A549 (cell line): ENCODE measurements at regions not wholly inside any gene's neighbourhood (a gene's known extent, or its start where the extent isn't known, plus 50 kb on each side); places are given as distances from the start of the nearest gene placed in this dataset.

Experiments used
- ATAC-seq, 2 experiments: fragments of 200-7000 bp in 1 of 2; fragments of >200 bp in 1 of 2; cut with Nextera tagmentation in 1 of 2; cut with Tn5 transposase in 1 of 2; 3 replicates each; pipeline versions ENCODE4 v1.8.0 to v1.9.1; 2018 to 2020; ENCODE audit warnings: mild to moderate bottlenecking in 1 of 2, moderate library complexity in 1 of 2
- CTCF ChIA-PET: fragments of 300-600 bp; sonication (Branson Sonifier 250); formaldehyde crosslinking; extraction: SDS; loops from one replicate; lab custom pipeline; 2021; ENCODE audit warnings: antibody characterized with exemption, inconsistent platforms; lab: Yijun Ruan, JAX
- POLR2A ChIA-PET: fragments of 350-600 bp; formaldehyde crosslinking; extraction: SDS; loops from one replicate; lab custom pipeline; 2021; ENCODE audit warnings: antibody characterized with exemption, inconsistent platforms; lab: Yijun Ruan, JAX
- DNase-seq, 2 experiments: peaks; one replicate each; pipeline versions ENCODE4 v3.0.0 to v3.0.0-alpha.2; 2011 to 2016; ENCODE audit warnings: low read depth in 1 of 2, low spot score in 1 of 2
- FAIRE-seq: peaks from 2 replicates; lab custom pipeline; 2011; peaks lifted over from hg19 to GRCh38; lab: Jason Lieb, UNC
- H3K27ac ChIP-seq, 2 experiments: fragments of >200 bp; sonication (Bioruptor Twin); formaldehyde crosslinking; 3 replicates each; pipeline ENCODE4 v1.5.1; 2016 to 2017
- H3K4me1 ChIP-seq: fragments of >200 bp; sonication (Bioruptor Twin); formaldehyde crosslinking; 3 replicates; pipeline ENCODE4 v1.6.1; 2016
- H3K4me2 ChIP-seq: fragments of >200 bp; sonication (Bioruptor Twin); formaldehyde crosslinking; 3 replicates; pipeline ENCODE4 v1.6.1; 2016
- H3K4me3 ChIP-seq: fragments of >200 bp; sonication (Bioruptor Twin); formaldehyde crosslinking; 3 replicates; pipeline ENCODE4 v1.5.1; 2016
- H3K9me3 ChIP-seq: fragments of >200 bp; sonication (Bioruptor Twin); formaldehyde crosslinking; 3 replicates; pipeline ENCODE4 v1.6.1; 2016
- CBX2 ChIP-seq: fragments of 200-600 bp; sonication (generic); IDR thresholded peaks from 2 replicates; pipeline ENCODE4 v1.6.1; 2016; ENCODE audit warnings: low read depth, mild to moderate bottlenecking, borderline replicate concordance
- CHD2 ChIP-seq: fragments of 150-350 bp; IDR thresholded peaks from 2 replicates; pipeline ENCODE4 v1.6.1; 2014; ENCODE audit warnings: low read length; ENCODE audit not compliant: partially characterized antibody
- FOSB ChIP-seq: fragments of 250-450 bp; sonication (Bioruptor Pico); IDR thresholded peaks from 2 replicates; pipeline ENCODE4 v1.5.0; 2020; ENCODE audit warnings: mild to moderate bottlenecking, moderate library complexity
- FOSL2 ChIP-seq, 2 experiments: fragments of 450-650 bp in 1 of 2; fragments of >200 bp in 1 of 2; sonication (Bioruptor Twin) in 1 of 2; formaldehyde crosslinking; IDR thresholded peaks; 2 replicates each; pipeline versions ENCODE4 v1.5.0 to v1.6.1; 2016 to 2020; ENCODE audit warnings: mild to moderate bottlenecking in 1 of 2, moderate library complexity in 1 of 2
- HOXA7 ChIP-seq: fragments of 250-450 bp; sonication (Bioruptor Pico); IDR thresholded peaks from 2 replicates; pipeline ENCODE4 v1.5.0; 2020; ENCODE audit warnings: mild to moderate bottlenecking, moderate library complexity
- HOXB5 ChIP-seq: fragments of 250-450 bp; sonication (Bioruptor Pico); IDR thresholded peaks from 2 replicates; pipeline ENCODE4 v1.5.0; 2020; ENCODE audit warnings: mild to moderate bottlenecking, moderate library complexity
- JUN ChIP-seq, 2 experiments: fragments of >200 bp; sonication (Bioruptor Twin); formaldehyde crosslinking; IDR thresholded peaks; 2 replicates in 1 of 2; 3 replicates in 1 of 2; pipeline ENCODE4 v1.6.1; 2016 to 2017
- JUNB ChIP-seq: fragments of >200 bp; sonication (Bioruptor Twin); formaldehyde crosslinking; IDR thresholded peaks from 2 replicates; pipeline ENCODE4 v1.6.1; 2016
- NFE2L2 ChIP-seq: fragments of 150-350 bp; conservative IDR thresholded peaks from 2 replicates; pipeline ENCODE4 v1.6.1; 2014; ENCODE audit warnings: low read length
- NR3C1 ChIP-seq: fragments of >200 bp; sonication (Bioruptor Twin); formaldehyde crosslinking; IDR thresholded peaks from 3 replicates; pipeline ENCODE4 v1.6.1; 2017
- RARB ChIP-seq: fragments of 250-450 bp; sonication (Bioruptor Pico); IDR thresholded peaks from 2 replicates; pipeline ENCODE4 v1.8.0; 2021; ENCODE audit warnings: mild to moderate bottlenecking, moderate library complexity
- RCOR1 ChIP-seq: fragments of 150-350 bp; IDR thresholded peaks from 2 replicates; pipeline ENCODE4 v1.6.1; 2014; ENCODE audit warnings: antibody characterized with exemption, low read length, low read depth
- SMC3 ChIP-seq: fragments of >200 bp; sonication (Bioruptor Twin); formaldehyde crosslinking; IDR thresholded peaks from 3 replicates; pipeline ENCODE4 v1.6.1; 2018; ENCODE audit warnings: inconsistent platforms
- SREBF2 ChIP-seq: fragments of 450-650 bp; IDR thresholded peaks from 2 replicates; pipeline ENCODE4 v1.6.1; 2014; ENCODE audit warnings: mild to moderate bottlenecking, moderate library complexity
- WGBS: methylation state at CpG from one replicate; pipeline ENCODE4 v1.1.6; 2017; ENCODE audit errors: missing lambda C conversion rate; 5-methylcytosine and 5-hydroxymethylcytosine counted together
- TF ChIP-seq, protein P1 (sequence below): IDR thresholded peaks from 2 replicates; pipeline ENCODE4 v1.6.1; 2012
- TF ChIP-seq, protein P2 (sequence below): fragments of 200-600 bp; sonication (generic); IDR thresholded peaks from 2 replicates; pipeline ENCODE4 v1.6.1; 2016; ENCODE audit warnings: antibody characterized with exemption, mild to moderate bottlenecking, moderate library complexity
- TF ChIP-seq, protein P3 (sequence below): fragments of 250-450 bp; sonication (Bioruptor Pico); IDR thresholded peaks from 2 replicates; pipeline ENCODE4 v1.5.0; 2020; ENCODE audit warnings: low read depth, mild to moderate bottlenecking, moderate library complexity

DNA sequence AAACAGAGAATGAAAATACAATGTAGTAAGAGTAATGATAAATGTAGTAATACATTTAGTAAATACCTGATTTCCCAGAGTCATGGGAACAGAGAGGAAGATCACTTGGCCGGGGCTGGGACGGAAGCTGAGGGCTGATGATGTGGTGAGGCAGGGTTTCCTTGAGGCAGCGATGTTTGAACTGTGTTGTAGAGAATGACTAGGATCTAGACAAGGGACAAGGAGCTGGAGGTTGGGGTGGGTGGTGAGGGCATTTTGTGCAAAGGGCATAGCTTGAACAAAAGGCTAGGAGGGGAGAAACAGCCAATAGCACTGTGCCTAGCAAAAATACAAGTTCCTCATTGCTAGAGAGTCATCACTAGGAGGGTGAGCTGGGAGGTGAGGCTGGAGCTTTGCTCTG lies 64.3 kb upstream of the RAPGEF2 start:
- WGBS = 89% methylated on average over 3 of the region's 3 CpGs
- Histone ChIP-seq H3K27ac (no peak overlapping the region), H3K4me1 (no peaks in the 10 kb centered on the region), H3K4me2 (no peak overlapping the region), H3K4me3 (no peak overlapping the region), H3K9me3 (no peaks in the 10 kb centered on the region)
- ChIA-PET POLR2A (no interaction called here), CTCF (no interaction called here)
- no peak for TF ChIP-seq RCOR1
- TF ChIP-seq JUN (IDR thresholded peaks at IDR 0.05) = no peak
- TF ChIP-seq JUNB = no peak
- no peak for TF ChIP-seq SREBF2
- no peak for TF ChIP-seq FOSB
- TF ChIP-seq HOXB5 (CRISPR knock-in tag) = no peak
- no peak for TF ChIP-seq NR3C1
- no peak for TF ChIP-seq NFE2L2
- TF ChIP-seq RARB (CRISPR knock-in tag) = no peak
- no peak for DNase-seq
- no peak for FAIRE-seq
- ATAC-seq = no peak

DNA sequence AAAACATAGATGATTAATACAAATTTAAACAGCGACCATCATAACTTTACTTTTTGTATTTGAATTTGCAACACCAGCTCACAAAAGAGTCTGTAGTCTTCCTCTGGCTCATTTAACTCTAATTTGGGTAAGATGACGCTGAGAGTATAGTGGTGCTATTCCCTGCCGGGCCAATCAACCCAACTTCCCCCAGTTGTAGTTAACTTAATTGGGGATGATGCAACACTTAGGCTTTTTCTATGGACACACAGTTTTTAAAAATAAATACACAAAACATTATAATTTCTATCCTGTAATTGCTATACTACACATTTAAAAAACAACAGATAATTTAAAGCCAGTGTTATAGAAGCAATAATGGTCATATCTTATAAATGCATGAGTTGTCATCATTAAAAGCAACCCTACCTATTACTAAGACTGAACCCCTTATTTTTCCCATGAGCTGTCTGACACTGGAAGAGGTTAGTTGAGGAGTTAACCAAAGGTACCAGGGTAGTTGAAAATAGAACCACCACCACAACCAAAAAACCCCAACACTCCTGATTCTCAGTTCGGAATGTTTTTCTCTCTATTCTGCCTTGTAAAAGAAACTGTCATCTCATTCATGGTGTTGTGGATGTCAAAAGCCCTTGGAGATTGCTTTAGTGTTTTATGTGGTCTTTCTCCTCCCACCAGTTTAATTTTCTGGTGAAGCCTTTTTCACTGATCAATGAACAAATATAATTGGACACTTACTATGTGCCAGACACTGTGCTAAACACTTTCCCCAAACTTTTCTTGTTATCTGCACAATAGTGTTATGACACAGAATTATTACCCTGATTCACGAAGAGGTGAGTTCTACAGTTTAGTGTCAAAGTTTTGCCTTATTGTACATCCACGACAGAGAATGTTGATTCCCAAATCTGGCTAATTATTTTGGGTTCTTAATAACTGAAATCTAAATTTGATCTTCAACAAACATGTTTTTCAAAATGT lies 61.5 kb upstream of the RAPGEF2 start:
- DNase-seq = no peak
- POLR2A ChIA-PET = no interaction called here

More for the DNA sequence above, 61.5 kb upstream of the RAPGEF2 start:
- no peak overlapping the region for H3K4me3 ChIP-seq
- H3K27ac ChIP-seq = no peak overlapping the region
- H3K4me2 ChIP-seq = no peak overlapping the region
- TF ChIP-seq, protein P1, sequence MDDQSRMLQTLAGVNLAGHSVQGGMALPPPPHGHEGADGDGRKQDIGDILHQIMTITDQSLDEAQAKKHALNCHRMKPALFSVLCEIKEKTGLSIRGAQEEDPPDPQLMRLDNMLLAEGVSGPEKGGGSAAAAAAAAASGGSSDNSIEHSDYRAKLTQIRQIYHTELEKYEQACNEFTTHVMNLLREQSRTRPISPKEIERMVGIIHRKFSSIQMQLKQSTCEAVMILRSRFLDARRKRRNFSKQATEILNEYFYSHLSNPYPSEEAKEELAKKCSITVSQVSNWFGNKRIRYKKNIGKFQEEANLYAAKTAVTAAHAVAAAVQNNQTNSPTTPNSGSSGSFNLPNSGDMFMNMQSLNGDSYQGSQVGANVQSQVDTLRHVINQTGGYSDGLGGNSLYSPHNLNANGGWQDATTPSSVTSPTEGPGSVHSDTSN = no peak
- TF ChIP-seq FOSL2 (IDR thresholded peaks at IDR 0.05) = no peak
- TF ChIP-seq FOSL2 (CRISPR knock-in tag; IDR thresholded peaks at IDR 0.05) = no peak
- TF ChIP-seq, protein P2, sequence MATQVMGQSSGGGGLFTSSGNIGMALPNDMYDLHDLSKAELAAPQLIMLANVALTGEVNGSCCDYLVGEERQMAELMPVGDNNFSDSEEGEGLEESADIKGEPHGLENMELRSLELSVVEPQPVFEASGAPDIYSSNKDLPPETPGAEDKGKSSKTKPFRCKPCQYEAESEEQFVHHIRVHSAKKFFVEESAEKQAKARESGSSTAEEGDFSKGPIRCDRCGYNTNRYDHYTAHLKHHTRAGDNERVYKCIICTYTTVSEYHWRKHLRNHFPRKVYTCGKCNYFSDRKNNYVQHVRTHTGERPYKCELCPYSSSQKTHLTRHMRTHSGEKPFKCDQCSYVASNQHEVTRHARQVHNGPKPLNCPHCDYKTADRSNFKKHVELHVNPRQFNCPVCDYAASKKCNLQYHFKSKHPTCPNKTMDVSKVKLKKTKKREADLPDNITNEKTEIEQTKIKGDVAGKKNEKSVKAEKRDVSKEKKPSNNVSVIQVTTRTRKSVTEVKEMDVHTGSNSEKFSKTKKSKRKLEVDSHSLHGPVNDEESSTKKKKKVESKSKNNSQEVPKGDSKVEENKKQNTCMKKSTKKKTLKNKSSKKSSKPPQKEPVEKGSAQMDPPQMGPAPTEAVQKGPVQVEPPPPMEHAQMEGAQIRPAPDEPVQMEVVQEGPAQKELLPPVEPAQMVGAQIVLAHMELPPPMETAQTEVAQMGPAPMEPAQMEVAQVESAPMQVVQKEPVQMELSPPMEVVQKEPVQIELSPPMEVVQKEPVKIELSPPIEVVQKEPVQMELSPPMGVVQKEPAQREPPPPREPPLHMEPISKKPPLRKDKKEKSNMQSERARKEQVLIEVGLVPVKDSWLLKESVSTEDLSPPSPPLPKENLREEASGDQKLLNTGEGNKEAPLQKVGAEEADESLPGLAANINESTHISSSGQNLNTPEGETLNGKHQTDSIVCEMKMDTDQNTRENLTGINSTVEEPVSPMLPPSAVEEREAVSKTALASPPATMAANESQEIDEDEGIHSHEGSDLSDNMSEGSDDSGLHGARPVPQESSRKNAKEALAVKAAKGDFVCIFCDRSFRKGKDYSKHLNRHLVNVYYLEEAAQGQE = no peak
- no peak for TF ChIP-seq HOXA7
- no peak for TF ChIP-seq CHD2
- no peak for TF ChIP-seq SMC3
- TF ChIP-seq FOSB = no peak
- TF ChIP-seq CBX2 = no peak
- TF ChIP-seq, protein P3, sequence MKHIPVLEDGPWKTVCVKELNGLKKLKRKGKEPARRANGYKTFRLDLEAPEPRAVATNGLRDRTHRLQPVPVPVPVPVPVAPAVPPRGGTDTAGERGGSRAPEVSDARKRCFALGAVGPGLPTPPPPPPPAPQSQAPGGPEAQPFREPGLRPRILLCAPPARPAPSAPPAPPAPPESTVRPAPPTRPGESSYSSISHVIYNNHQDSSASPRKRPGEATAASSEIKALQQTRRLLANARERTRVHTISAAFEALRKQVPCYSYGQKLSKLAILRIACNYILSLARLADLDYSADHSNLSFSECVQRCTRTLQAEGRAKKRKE (CRISPR knock-in tag) = no peak
- ATAC-seq (no peak), FAIRE-seq (no peak)
- 66% methylated on average over 6 of the region's 6 CpGs for WGBS
- H3K9me3 ChIP-seq = no peaks in the 10 kb centered on the region
- no peaks in the 10 kb centered on the region for H3K4me1 ChIP-seq
- CTCF ChIA-PET = no interaction called here
